HEK293T (cell line): ENCODE measurements at regions not wholly inside any gene's neighbourhood (a gene's known extent, or its start where the extent isn't known, plus 50 kb on each side); places are given as distances from the start of the nearest gene placed in this dataset.

Experiments used
- ELF4 ChIP-seq: fragments of 450-650 bp; IDR thresholded peaks from 2 replicates; pipeline ENCODE4 v1.6.1; 2017; ENCODE audit warnings: antibody characterized with exemption
- FOXA1 ChIP-seq: fragments of 450-650 bp; IDR thresholded peaks from 2 replicates; pipeline ENCODE4 v1.6.1; 2016; ENCODE audit warnings: mild to moderate bottlenecking
- FOXM1 ChIP-seq: fragments of 450-650 bp; IDR thresholded peaks from 2 replicates; pipeline ENCODE4 v1.6.1; 2017; ENCODE audit warnings: mild to moderate bottlenecking, borderline replicate concordance
- HDGF ChIP-seq: fragments of 450-650 bp; IDR thresholded peaks from 2 replicates; pipeline ENCODE4 v1.6.1; 2017; ENCODE audit warnings: antibody characterized with exemption, borderline replicate concordance
- L3MBTL2 ChIP-seq: fragments of 450-650 bp; conservative IDR thresholded peaks from 2 replicates; pipeline ENCODE4 v1.6.1; 2016; ENCODE audit warnings: mild to moderate bottlenecking
- LEF1 ChIP-seq: fragments of 450-650 bp; IDR thresholded peaks from 2 replicates; pipeline ENCODE4 v1.6.1; 2017; ENCODE audit warnings: mild to moderate bottlenecking, borderline replicate concordance
- SP1 ChIP-seq: fragments of 450-650 bp; IDR thresholded peaks from 2 replicates; pipeline ENCODE4 v1.6.1; 2017
- ZNF384 ChIP-seq: fragments of 450-650 bp; IDR thresholded peaks from 2 replicates; pipeline ENCODE4 v1.6.1; 2016

DNA sequence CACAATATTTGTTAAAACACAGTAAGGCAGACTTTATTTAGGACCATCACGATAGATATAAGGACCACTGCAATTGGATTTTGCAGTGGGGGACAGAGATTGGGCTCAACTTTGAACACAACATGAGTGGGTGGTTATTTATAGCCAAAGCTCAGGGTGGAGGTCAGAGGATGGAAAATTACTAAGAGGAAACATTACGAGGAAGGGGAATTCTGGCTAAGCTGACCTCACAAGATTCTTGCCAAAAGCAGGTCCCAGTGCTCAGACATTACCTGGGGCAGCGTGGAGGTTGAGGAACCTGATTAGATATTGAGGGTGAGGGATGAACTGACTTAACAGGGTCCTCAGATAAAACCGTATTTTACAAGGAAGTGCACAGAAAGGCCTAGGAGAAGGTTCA lies 88.9 kb upstream of the NBEA start:
- no peak for TF ChIP-seq SP1
- TF ChIP-seq HDGF = no peak
- no peak for TF ChIP-seq FOXM1
- no peak for TF ChIP-seq ZNF384
- no peak for TF ChIP-seq FOXA1
- TF ChIP-seq ELF4 = no peak
- TF ChIP-seq L3MBTL2 = no peak
- no peak for TF ChIP-seq LEF1
